ENCODE measurements at regions not wholly inside any gene's neighbourhood (a gene's known extent, or its start where the extent isn't known, plus 50 kb on each side); places are given as distances from the start of the nearest gene placed in this dataset.

DNA sequence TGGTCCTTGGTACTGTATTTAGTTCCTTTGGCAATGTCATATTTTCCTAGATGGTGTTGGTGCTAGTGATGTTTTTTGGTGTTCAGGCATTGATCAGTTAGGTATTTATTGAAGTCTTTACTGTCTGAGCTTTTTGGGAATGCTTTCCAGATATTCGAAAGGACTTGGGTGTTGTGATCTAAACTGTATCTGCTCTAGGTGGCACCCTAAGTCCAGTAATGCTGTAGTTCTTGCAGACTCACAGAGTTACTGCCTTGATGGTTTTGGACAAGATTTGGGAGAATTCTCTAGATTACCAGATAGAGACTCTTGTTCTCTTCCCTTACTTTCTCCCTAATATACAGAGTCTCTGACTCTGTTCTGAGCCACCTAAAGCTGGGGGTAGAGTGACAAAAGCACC lies 513.6 kb upstream of the PITX2 start (continued):
- TF ChIP-seq, protein P1, sequence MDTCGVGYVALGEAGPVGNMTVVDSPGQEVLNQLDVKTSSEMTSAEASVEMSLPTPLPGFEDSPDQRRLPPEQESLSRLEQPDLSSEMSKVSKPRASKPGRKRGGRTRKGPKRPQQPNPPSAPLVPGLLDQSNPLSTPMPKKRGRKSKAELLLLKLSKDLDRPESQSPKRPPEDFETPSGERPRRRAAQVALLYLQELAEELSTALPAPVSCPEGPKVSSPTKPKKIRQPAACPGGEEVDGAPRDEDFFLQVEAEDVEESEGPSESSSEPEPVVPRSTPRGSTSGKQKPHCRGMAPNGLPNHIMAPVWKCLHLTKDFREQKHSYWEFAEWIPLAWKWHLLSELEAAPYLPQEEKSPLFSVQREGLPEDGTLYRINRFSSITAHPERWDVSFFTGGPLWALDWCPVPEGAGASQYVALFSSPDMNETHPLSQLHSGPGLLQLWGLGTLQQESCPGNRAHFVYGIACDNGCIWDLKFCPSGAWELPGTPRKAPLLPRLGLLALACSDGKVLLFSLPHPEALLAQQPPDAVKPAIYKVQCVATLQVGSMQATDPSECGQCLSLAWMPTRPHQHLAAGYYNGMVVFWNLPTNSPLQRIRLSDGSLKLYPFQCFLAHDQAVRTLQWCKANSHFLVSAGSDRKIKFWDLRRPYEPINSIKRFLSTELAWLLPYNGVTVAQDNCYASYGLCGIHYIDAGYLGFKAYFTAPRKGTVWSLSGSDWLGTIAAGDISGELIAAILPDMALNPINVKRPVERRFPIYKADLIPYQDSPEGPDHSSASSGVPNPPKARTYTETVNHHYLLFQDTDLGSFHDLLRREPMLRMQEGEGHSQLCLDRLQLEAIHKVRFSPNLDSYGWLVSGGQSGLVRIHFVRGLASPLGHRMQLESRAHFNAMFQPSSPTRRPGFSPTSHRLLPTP (IDR thresholded peaks at IDR 0.05; ENCODE audit: borderline replicate concordance, extremely low read depth, insufficient read length), result no peak
- TF ChIP-seq RBM17 (IDR thresholded peaks at IDR 0.05; ENCODE audit: borderline replicate concordance, low read depth, low read length), result no peak
- TF ChIP-seq, protein P2, sequence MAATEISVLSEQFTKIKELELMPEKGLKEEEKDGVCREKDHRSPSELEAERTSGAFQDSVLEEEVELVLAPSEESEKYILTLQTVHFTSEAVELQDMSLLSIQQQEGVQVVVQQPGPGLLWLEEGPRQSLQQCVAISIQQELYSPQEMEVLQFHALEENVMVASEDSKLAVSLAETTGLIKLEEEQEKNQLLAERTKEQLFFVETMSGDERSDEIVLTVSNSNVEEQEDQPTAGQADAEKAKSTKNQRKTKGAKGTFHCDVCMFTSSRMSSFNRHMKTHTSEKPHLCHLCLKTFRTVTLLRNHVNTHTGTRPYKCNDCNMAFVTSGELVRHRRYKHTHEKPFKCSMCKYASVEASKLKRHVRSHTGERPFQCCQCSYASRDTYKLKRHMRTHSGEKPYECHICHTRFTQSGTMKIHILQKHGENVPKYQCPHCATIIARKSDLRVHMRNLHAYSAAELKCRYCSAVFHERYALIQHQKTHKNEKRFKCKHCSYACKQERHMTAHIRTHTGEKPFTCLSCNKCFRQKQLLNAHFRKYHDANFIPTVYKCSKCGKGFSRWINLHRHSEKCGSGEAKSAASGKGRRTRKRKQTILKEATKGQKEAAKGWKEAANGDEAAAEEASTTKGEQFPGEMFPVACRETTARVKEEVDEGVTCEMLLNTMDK (IDR thresholded peaks at IDR 0.05; ENCODE audit: borderline replicate concordance, insufficient read depth, low read depth, low read length, poor library complexity, severe bottlenecking), result no peak
- TF ChIP-seq ZNF445 (CRISPR knock-in tag; IDR thresholded peaks at IDR 0.05; ENCODE audit: low read depth), result no peak
- TF ChIP-seq ATF1 (CRISPR knock-in tag; IDR thresholded peaks at IDR 0.05), result no peak
- TF ChIP-seq ATF1 (tag; IDR thresholded peaks at IDR 0.05), result no peak

DNA sequence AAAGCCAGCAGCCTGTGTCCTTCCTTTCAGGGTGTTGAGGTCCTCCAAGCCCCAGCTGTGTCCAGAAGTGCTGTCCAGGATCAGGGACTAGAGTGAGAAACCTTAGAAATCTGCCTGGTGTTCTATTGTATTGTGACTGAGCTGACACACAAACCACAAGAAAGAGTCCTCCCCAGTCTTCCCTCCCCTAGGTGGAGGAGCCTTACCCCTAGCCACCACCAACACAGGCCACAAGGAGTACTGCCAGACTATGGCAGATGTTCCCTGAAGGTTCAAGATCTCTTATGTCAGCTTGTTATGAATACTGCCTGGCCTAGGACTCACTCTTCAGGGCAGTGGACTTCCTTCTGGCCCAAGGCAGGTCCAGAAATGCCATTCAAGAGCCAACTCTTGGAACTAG lies 514.1 kb upstream of the PITX2 start:
- FAIRE-seq, result no peak
- CTCF ChIA-PET (ENCODE audit: low intra/inter-chr PET ratio), result no interaction called here
- Histone ChIP-seq H3K4me3 (no peak overlapping the region), H2AFZ (ENCODE audit: low read depth, low read length) (no peak overlapping the region), H3K9me3 (replicated peaks; ENCODE audit: control insufficient read depth, insufficient read depth, low read depth, low read length) (no peaks in the 10 kb centered on the region), H3K27ac (ENCODE audit: extremely low read depth, low read depth, low read length) (no peak overlapping the region), H4K20me1 (replicated peaks; ENCODE audit: control insufficient read depth, insufficient read depth, low read length) (no peaks in the 10 kb centered on the region), H3K4me2 (ENCODE audit: insufficient read depth, low read length) (no peak overlapping the region), H3K9me1 (ENCODE audit: control insufficient read depth, insufficient read depth, low read length) (no peaks in the 10 kb centered on the region), H3K79me2 (ENCODE audit: control insufficient read depth, insufficient read depth, low read length) (no peaks in the 10 kb centered on the region), H3K27me3 (ENCODE audit: control insufficient read depth in 2 of 2, insufficient read depth in 2 of 2, low read length in 2 of 2) (no peaks in the 10 kb centered on the region), H3K36me3 (ENCODE audit: control insufficient read depth, insufficient read depth, low read length) (no peaks in the 10 kb centered on the region), H3K4me1 (replicated peaks in 1 of 2; ENCODE audit: control insufficient read depth in 2 of 2, insufficient read depth in 2 of 2, low read length in 2 of 2) (no peaks in the 10 kb centered on the region), H3K9ac (ENCODE audit: insufficient read depth in 1 of 2, low read depth in 2 of 2, low read length in 2 of 2) (no peak overlapping the region)
- DNase-seq (ENCODE audit: extremely low read depth in 1 of 4, low spot score in 3 of 4), result no peak
- ATAC-seq, result no peak
- BruUV-seq (replicated peaks), result no TSS peak
- intact Hi-C loops (cut with micrococcal nuclease) (no loop called here), in situ Hi-C loops (cut with MboI) (no loop called here)
- POLR2A ChIA-PET, result no interaction called here
- TF ChIP-seq, protein P3, sequence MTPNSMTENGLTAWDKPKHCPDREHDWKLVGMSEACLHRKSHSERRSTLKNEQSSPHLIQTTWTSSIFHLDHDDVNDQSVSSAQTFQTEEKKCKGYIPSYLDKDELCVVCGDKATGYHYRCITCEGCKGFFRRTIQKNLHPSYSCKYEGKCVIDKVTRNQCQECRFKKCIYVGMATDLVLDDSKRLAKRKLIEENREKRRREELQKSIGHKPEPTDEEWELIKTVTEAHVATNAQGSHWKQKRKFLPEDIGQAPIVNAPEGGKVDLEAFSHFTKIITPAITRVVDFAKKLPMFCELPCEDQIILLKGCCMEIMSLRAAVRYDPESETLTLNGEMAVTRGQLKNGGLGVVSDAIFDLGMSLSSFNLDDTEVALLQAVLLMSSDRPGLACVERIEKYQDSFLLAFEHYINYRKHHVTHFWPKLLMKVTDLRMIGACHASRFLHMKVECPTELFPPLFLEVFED (CRISPR knock-in tag; conservative IDR thresholded peaks at IDR 0.05), result no peak
- no peak for TF ChIP-seq ZNF239 (CRISPR knock-in tag; IDR thresholded peaks at IDR 0.05)
- TF ChIP-seq ZFP36 (IDR thresholded peaks at IDR 0.05; ENCODE audit: low read depth, low read length, partially characterized antibody), result no peak
- TF ChIP-seq, protein P4, sequence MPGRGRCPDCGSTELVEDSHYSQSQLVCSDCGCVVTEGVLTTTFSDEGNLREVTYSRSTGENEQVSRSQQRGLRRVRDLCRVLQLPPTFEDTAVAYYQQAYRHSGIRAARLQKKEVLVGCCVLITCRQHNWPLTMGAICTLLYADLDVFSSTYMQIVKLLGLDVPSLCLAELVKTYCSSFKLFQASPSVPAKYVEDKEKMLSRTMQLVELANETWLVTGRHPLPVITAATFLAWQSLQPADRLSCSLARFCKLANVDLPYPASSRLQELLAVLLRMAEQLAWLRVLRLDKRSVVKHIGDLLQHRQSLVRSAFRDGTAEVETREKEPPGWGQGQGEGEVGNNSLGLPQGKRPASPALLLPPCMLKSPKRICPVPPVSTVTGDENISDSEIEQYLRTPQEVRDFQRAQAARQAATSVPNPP (IDR thresholded peaks at IDR 0.05; ENCODE audit: borderline replicate concordance, insufficient read depth, insufficient read length), result no peak
- TF ChIP-seq, protein P5, sequence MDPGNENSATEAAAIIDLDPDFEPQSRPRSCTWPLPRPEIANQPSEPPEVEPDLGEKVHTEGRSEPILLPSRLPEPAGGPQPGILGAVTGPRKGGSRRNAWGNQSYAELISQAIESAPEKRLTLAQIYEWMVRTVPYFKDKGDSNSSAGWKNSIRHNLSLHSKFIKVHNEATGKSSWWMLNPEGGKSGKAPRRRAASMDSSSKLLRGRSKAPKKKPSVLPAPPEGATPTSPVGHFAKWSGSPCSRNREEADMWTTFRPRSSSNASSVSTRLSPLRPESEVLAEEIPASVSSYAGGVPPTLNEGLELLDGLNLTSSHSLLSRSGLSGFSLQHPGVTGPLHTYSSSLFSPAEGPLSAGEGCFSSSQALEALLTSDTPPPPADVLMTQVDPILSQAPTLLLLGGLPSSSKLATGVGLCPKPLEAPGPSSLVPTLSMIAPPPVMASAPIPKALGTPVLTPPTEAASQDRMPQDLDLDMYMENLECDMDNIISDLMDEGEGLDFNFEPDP (CRISPR knock-in tag; IDR thresholded peaks at IDR 0.05), result no peak
- no peak for TF ChIP-seq HMG20B (CRISPR knock-in tag; IDR thresholded peaks at IDR 0.05)
